Sigmoid colon (tissue), 4 donors: ENCODE measurements at regions not wholly inside any gene's neighbourhood (a gene's known extent, or its start where the extent isn't known, plus 50 kb on each side); places are given as distances from the start of the nearest gene placed in this dataset.

Source experiments
- CTCF ChIP-seq, 4 experiments: fragments of 450-650 bp in 3 of 4; fragments of 200-600 bp in 1 of 4; IDR thresholded peaks; one replicate each; pipeline ENCODE4 v1.5.1; 2016 to 2019; ENCODE audit warnings: antibody characterized with exemption in 4 of 4, mild to moderate bottlenecking in 3 of 4, moderate library complexity in 2 of 4
- EP300 ChIP-seq, 4 donors: sonication (generic); formaldehyde crosslinking; IDR thresholded peaks; one replicate each; pipeline ENCODE4 v1.6.1; 2017; ENCODE audit warnings: antibody characterized with exemption in 4 of 4
- POLR2A ChIP-seq, 2 donors: fragments of 450-650 bp; IDR thresholded peaks; one replicate each; pipeline ENCODE4 v1.6.1; 2016; ENCODE audit warnings: antibody characterized with exemption in 2 of 2, mild to moderate bottlenecking in 2 of 2, moderate library complexity in 2 of 2
- POLR2AphosphoS5 ChIP-seq, 4 donors: sonication (generic); formaldehyde crosslinking; IDR thresholded peaks; one replicate each; pipeline ENCODE4 v1.6.1; 2017; ENCODE audit warnings: antibody characterized with exemption in 4 of 4

GRCh38 chr12:97984974-97985580 lies 522.5 kb downstream of the RMST start:
- no peak for TF ChIP-seq CTCF (IDR thresholded peaks at IDR 0.05)
- no peak for TF ChIP-seq EP300 (IDR thresholded peaks at IDR 0.05)
- no peak for TF ChIP-seq POLR2A (IDR thresholded peaks at IDR 0.05)
- TF ChIP-seq POLR2AphosphoS5 (IDR thresholded peaks at IDR 0.05): no peak
